ENCODE measurements at regions not wholly inside any gene's neighbourhood (a gene's known extent, or its start where the extent isn't known, plus 50 kb on each side); places are given as distances from the start of the nearest gene placed in this dataset.

- no peaks in the 10 kb centered on the region for H3K36me3 ChIP-seq (ENCODE audit: control insufficient read depth, insufficient read depth, low read length)
- WGBS (ENCODE audit: insufficient coverage): no CpG with 5 or more reads among the region's 4 CpGs
- no peak overlapping the region for H3K27ac ChIP-seq (ENCODE audit: low read depth, low read length)
- no peak overlapping the region for H3K4me3 ChIP-seq (ENCODE audit: low read depth, low read length)
- no peak for DNase-seq (ENCODE audit: low read depth in 4 of 6, low spot score in 6 of 6)
- no peaks in the 10 kb centered on the region for H3K27me3 ChIP-seq (ENCODE audit: control insufficient read depth, insufficient read depth, low read length)
- H3K9me3 ChIP-seq (ENCODE audit: control insufficient read depth, insufficient read depth, low read length): no peaks in the 10 kb centered on the region
- peaks cover 2% of the 10 kb centered on the region for H3K4me1 ChIP-seq (ENCODE audit: control insufficient read depth, insufficient read depth, low read length)
These were observed 119.1 kb downstream of the KLF12 start for GRCh38 chr13:74015137-74015536.

GRCh38 chr13:74009100-74009668, 125.0 kb downstream of the KLF12 start:
- H3K4me1 ChIP-seq (ENCODE audit: control insufficient read depth, insufficient read depth, low read length): no peaks in the 10 kb centered on the region
- H3K27me3 ChIP-seq (ENCODE audit: control insufficient read depth, insufficient read depth, low read length): no peaks in the 10 kb centered on the region
- no peak overlapping the region for H3K4me3 ChIP-seq (ENCODE audit: low read depth, low read length)
- peak in 1 of 6 donors; percentile 41 for DNase-seq (ENCODE audit: low read depth in 4 of 6, low spot score in 6 of 6)
- H3K9me3 ChIP-seq (ENCODE audit: control insufficient read depth, insufficient read depth, low read length): no peaks in the 10 kb centered on the region
- no peak overlapping the region for H3K27ac ChIP-seq (ENCODE audit: low read depth, low read length)
- WGBS (ENCODE audit: insufficient coverage): no CpG with 5 or more reads among the region's 4 CpGs
- no peaks in the 10 kb centered on the region for H3K36me3 ChIP-seq (ENCODE audit: control insufficient read depth, insufficient read depth, low read length)

- H3K9me3 ChIP-seq (ENCODE audit: control insufficient read depth, insufficient read depth, low read length): no peaks in the 10 kb centered on the region
- DNase-seq (ENCODE audit: low read depth in 4 of 6, low spot score in 6 of 6): no peak
- WGBS (ENCODE audit: insufficient coverage): 100% methylated on average over 1 of the region's 3 CpGs
- no peaks in the 10 kb centered on the region for H3K36me3 ChIP-seq (ENCODE audit: control insufficient read depth, insufficient read depth, low read length)
- H3K27ac ChIP-seq (ENCODE audit: low read depth, low read length): no peak overlapping the region
- no peak overlapping the region for H3K4me3 ChIP-seq (ENCODE audit: low read depth, low read length)
- no peaks in the 10 kb centered on the region for H3K27me3 ChIP-seq (ENCODE audit: control insufficient read depth, insufficient read depth, low read length)
- no peaks in the 10 kb centered on the region for H3K4me1 ChIP-seq (ENCODE audit: control insufficient read depth, insufficient read depth, low read length)
These were observed 127.5 kb downstream of the KLF12 start for GRCh38 chr13:74006666-74007065.

- Histone ChIP-seq H3K4me1 (ENCODE audit: control insufficient read depth, insufficient read depth, low read length) (no peaks in the 10 kb centered on the region), H3K9me3 (ENCODE audit: control insufficient read depth, insufficient read depth, low read length) (no peaks in the 10 kb centered on the region), H3K36me3 (ENCODE audit: control insufficient read depth, insufficient read depth, low read length) (no peaks in the 10 kb centered on the region), H3K27me3 (ENCODE audit: control insufficient read depth, insufficient read depth, low read length) (no peaks in the 10 kb centered on the region), H3K27ac (ENCODE audit: low read depth, low read length) (no peak overlapping the region), H3K4me3 (ENCODE audit: low read depth, low read length) (no peak overlapping the region)
- DNase-seq (ENCODE audit: low read depth in 4 of 6, low spot score in 6 of 6): peak in 1 of 6 donors; percentile 25
- 79% methylated on average over 2 of the region's 6 CpGs for WGBS (ENCODE audit: insufficient coverage)
These were observed 128.7 kb downstream of the KLF12 start for GRCh38 chr13:74005320-74006157.

GRCh38 chr13:74004109-74004508, 130.1 kb downstream of the KLF12 start:
- H3K36me3 ChIP-seq (ENCODE audit: control insufficient read depth, insufficient read depth, low read length): no peaks in the 10 kb centered on the region
- H3K27ac ChIP-seq (ENCODE audit: low read depth, low read length): no peak overlapping the region
- no CpG with 5 or more reads among the region's 2 CpGs for WGBS (ENCODE audit: insufficient coverage)
- no peak for DNase-seq (ENCODE audit: low read depth in 4 of 6, low spot score in 6 of 6)
- no peak overlapping the region for H3K4me3 ChIP-seq (ENCODE audit: low read depth, low read length)
- no peaks in the 10 kb centered on the region for H3K9me3 ChIP-seq (ENCODE audit: control insufficient read depth, insufficient read depth, low read length)
- H3K27me3 ChIP-seq (ENCODE audit: control insufficient read depth, insufficient read depth, low read length): no peaks in the 10 kb centered on the region
- H3K4me1 ChIP-seq (ENCODE audit: control insufficient read depth, insufficient read depth, low read length): no peaks in the 10 kb centered on the region

GRCh38 chr13:74003374-74003773, 130.8 kb downstream of the KLF12 start:
- H3K4me3 ChIP-seq (ENCODE audit: low read depth, low read length): no peak overlapping the region
- no peak overlapping the region for H3K27ac ChIP-seq (ENCODE audit: low read depth, low read length)
- H3K27me3 ChIP-seq (ENCODE audit: control insufficient read depth, insufficient read depth, low read length): no peaks in the 10 kb centered on the region
- no peaks in the 10 kb centered on the region for H3K9me3 ChIP-seq (ENCODE audit: control insufficient read depth, insufficient read depth, low read length)
- no CpG with 5 or more reads among the region's 1 CpG for WGBS (ENCODE audit: insufficient coverage)
- H3K36me3 ChIP-seq (ENCODE audit: control insufficient read depth, insufficient read depth, low read length): no peaks in the 10 kb centered on the region
- DNase-seq (ENCODE audit: low read depth in 4 of 6, low spot score in 6 of 6): no peak
- H3K4me1 ChIP-seq (ENCODE audit: control insufficient read depth, insufficient read depth, low read length): no peaks in the 10 kb centered on the region

GRCh38 chr13:74000876-74001275, 133.3 kb downstream of the KLF12 start:
- Histone ChIP-seq H3K9me3 (ENCODE audit: control insufficient read depth, insufficient read depth, low read length) (no peaks in the 10 kb centered on the region), H3K36me3 (ENCODE audit: control insufficient read depth, insufficient read depth, low read length) (no peaks in the 10 kb centered on the region), H3K4me1 (ENCODE audit: control insufficient read depth, insufficient read depth, low read length) (no peaks in the 10 kb centered on the region), H3K27me3 (ENCODE audit: control insufficient read depth, insufficient read depth, low read length) (no peaks in the 10 kb centered on the region), H3K4me3 (ENCODE audit: low read depth, low read length) (no peak overlapping the region), H3K27ac (ENCODE audit: low read depth, low read length) (no peak overlapping the region)
- peak in 1 of 6 donors; percentile 61 for DNase-seq (ENCODE audit: low read depth in 4 of 6, low spot score in 6 of 6)
- no CpG with 5 or more reads among the region's 1 CpG for WGBS (ENCODE audit: insufficient coverage)

GRCh38 chr13:73998631-73999030, 135.6 kb downstream of the KLF12 start:
- H3K4me1 ChIP-seq (ENCODE audit: control insufficient read depth, insufficient read depth, low read length): no peaks in the 10 kb centered on the region
- H3K27ac ChIP-seq (ENCODE audit: low read depth, low read length): no peak overlapping the region
- WGBS (ENCODE audit: insufficient coverage): no CpG with 5 or more reads among the region's 2 CpGs
- no peaks in the 10 kb centered on the region for H3K27me3 ChIP-seq (ENCODE audit: control insufficient read depth, insufficient read depth, low read length)
- H3K9me3 ChIP-seq (ENCODE audit: control insufficient read depth, insufficient read depth, low read length): no peaks in the 10 kb centered on the region
- no peaks in the 10 kb centered on the region for H3K36me3 ChIP-seq (ENCODE audit: control insufficient read depth, insufficient read depth, low read length)
- DNase-seq (ENCODE audit: low read depth in 4 of 6, low spot score in 6 of 6): no peak
- H3K4me3 ChIP-seq (ENCODE audit: low read depth, low read length): no peak overlapping the region

GRCh38 chr13:73997964-73998363, 136.2 kb downstream of the KLF12 start:
- Histone ChIP-seq H3K4me3 (ENCODE audit: low read depth, low read length) (no peak overlapping the region), H3K27me3 (ENCODE audit: control insufficient read depth, insufficient read depth, low read length) (no peaks in the 10 kb centered on the region), H3K27ac (ENCODE audit: low read depth, low read length) (no peak overlapping the region), H3K9me3 (ENCODE audit: control insufficient read depth, insufficient read depth, low read length) (no peaks in the 10 kb centered on the region), H3K36me3 (ENCODE audit: control insufficient read depth, insufficient read depth, low read length) (no peaks in the 10 kb centered on the region), H3K4me1 (ENCODE audit: control insufficient read depth, insufficient read depth, low read length) (no peaks in the 10 kb centered on the region)
- DNase-seq (ENCODE audit: low read depth in 4 of 6, low spot score in 6 of 6): no peak

- DNase-seq (ENCODE audit: low read depth in 4 of 6, low spot score in 6 of 6): no peak
- H3K36me3 ChIP-seq (ENCODE audit: control insufficient read depth, insufficient read depth, low read length): no peaks in the 10 kb centered on the region
- no peaks in the 10 kb centered on the region for H3K27me3 ChIP-seq (ENCODE audit: control insufficient read depth, insufficient read depth, low read length)
- no peaks in the 10 kb centered on the region for H3K9me3 ChIP-seq (ENCODE audit: control insufficient read depth, insufficient read depth, low read length)
- WGBS (ENCODE audit: insufficient coverage): 100% methylated on average over 2 of the region's 4 CpGs
- H3K27ac ChIP-seq (ENCODE audit: low read depth, low read length): no peak overlapping the region
- H3K4me3 ChIP-seq (ENCODE audit: low read depth, low read length): no peak overlapping the region
- H3K4me1 ChIP-seq (ENCODE audit: control insufficient read depth, insufficient read depth, low read length): no peaks in the 10 kb centered on the region
These were observed 137.6 kb downstream of the KLF12 start for GRCh38 chr13:73996569-73996968.

Measured in spinal cord (tissue), 9 donors.